ENCODE measurements at regions not wholly inside any gene's neighbourhood (a gene's known extent, or its start where the extent isn't known, plus 50 kb on each side); places are given as distances from the start of the nearest gene placed in this dataset.

DNA sequence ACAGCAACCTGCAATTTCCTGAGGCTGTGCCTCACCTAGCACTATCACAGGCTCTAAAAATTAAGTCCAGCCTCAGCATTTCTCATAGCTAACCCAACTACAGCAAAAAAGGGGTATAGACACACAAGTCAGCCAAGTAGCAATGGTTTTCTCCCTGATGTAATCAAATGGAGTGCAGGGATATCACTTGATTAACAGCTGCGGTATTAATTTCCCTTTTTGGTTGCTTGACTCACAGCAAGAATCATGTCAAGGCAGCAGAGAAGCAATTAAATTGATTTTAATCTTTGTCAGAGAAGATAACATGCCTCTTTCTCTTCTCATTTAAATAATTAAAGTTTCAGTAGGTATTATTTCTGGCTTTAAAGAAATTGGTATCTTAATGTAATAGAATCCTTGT is 278.9 kb downstream of the RWDD3 start:
- no peaks in the 10 kb centered on the region for H3K4me1 Mint-ChIP-seq (ENCODE audit: low read depth)
- H3K27me3 Mint-ChIP-seq = no peaks in the 10 kb centered on the region
- H3K9me3 Mint-ChIP-seq = peaks cover 4% of the 10 kb centered on the region
- Histone ChIP-seq H3K4me1 (ENCODE audit: insufficient read depth, low read length) (no peaks in the 10 kb centered on the region), H3K4me3 (ENCODE audit: low read length) (no peak overlapping the region), H3K27me3 (ENCODE audit: control insufficient read depth in 1 of 2, insufficient read depth in 2 of 2, low read length in 2 of 2) (no peaks in the 10 kb centered on the region), H3K9me3 (ENCODE audit: control insufficient read depth in 1 of 2, insufficient read depth in 1 of 2, low read length in 2 of 2) (no peaks in the 10 kb centered on the region), H3K36me3 (ENCODE audit: insufficient read depth, low read length) (no peaks in the 10 kb centered on the region), H3K27ac (ENCODE audit: low read depth in 1 of 2, low read length in 2 of 2) (no peak overlapping the region)
- CTCF ChIA-PET = no interaction called here
- H3K36me3 Mint-ChIP-seq (ENCODE audit: low read depth) = no peaks in the 10 kb centered on the region
- no peak for DNase-seq
- TF ChIP-seq, protein P1, sequence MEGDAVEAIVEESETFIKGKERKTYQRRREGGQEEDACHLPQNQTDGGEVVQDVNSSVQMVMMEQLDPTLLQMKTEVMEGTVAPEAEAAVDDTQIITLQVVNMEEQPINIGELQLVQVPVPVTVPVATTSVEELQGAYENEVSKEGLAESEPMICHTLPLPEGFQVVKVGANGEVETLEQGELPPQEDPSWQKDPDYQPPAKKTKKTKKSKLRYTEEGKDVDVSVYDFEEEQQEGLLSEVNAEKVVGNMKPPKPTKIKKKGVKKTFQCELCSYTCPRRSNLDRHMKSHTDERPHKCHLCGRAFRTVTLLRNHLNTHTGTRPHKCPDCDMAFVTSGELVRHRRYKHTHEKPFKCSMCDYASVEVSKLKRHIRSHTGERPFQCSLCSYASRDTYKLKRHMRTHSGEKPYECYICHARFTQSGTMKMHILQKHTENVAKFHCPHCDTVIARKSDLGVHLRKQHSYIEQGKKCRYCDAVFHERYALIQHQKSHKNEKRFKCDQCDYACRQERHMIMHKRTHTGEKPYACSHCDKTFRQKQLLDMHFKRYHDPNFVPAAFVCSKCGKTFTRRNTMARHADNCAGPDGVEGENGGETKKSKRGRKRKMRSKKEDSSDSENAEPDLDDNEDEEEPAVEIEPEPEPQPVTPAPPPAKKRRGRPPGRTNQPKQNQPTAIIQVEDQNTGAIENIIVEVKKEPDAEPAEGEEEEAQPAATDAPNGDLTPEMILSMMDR (IDR thresholded peaks at IDR 0.05) = no peak
- no peak for ATAC-seq (ENCODE audit: poor library complexity)
- H3K4me3 Mint-ChIP-seq = no peak overlapping the region
- intact Hi-C loops (cut with DNase I, micrococcal nuclease) = no loop called here
- POLR2A ChIA-PET = no interaction called here
- no peak overlapping the region for H3K27ac Mint-ChIP-seq

GRCh38 chr1:95517506-95517905 is 283.5 kb downstream of the RWDD3 start:
- Histone ChIP-seq H3K36me3 (ENCODE audit: insufficient read depth, low read length) (no peaks in the 10 kb centered on the region), H3K4me3 (ENCODE audit: low read length) (no peak overlapping the region), H3K27ac (ENCODE audit: low read depth in 1 of 2, low read length in 2 of 2) (no peak overlapping the region), H3K9me3 (ENCODE audit: control insufficient read depth in 1 of 2, insufficient read depth in 1 of 2, low read length in 2 of 2) (no peaks in the 10 kb centered on the region), H3K4me1 (ENCODE audit: insufficient read depth, low read length) (no peaks in the 10 kb centered on the region), H3K27me3 (ENCODE audit: control insufficient read depth in 1 of 2, insufficient read depth in 2 of 2, low read length in 2 of 2) (no peaks in the 10 kb centered on the region)
- Mint-ChIP-seq H3K9me3 (peaks cover 10% of the 10 kb centered on the region), H3K36me3 (ENCODE audit: low read depth) (no peaks in the 10 kb centered on the region), H3K4me1 (ENCODE audit: low read depth) (no peaks in the 10 kb centered on the region), H3K27me3 (no peaks in the 10 kb centered on the region), H3K27ac (no peak overlapping the region), H3K4me3 (no peak overlapping the region)
- ChIA-PET POLR2A (no interaction called here), CTCF (no interaction called here)
- DNase-seq (no peak), ATAC-seq (ENCODE audit: poor library complexity) (no peak)
- intact Hi-C loops (cut with DNase I, micrococcal nuclease) = no loop called here
- TF ChIP-seq, protein P1 (IDR thresholded peaks at IDR 0.05) = no peak

DNA sequence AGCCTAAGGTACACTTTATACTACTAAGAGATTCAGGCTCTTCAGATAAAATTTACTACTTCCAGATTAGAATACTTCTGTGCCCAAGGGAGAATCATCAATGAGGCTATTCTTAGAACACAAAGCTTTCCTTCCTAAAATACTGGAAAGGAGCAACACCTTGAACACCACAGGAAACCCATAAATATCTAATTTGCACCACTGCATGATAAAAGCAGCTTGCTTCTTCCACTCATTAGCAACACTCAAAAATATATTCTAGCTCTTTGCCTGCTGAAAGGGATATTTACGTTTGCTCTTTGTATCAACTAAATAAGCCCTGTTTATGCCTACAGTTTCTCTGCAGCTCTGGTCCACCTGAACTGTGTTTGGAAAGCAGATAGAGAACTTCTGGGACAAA is 284.3 kb downstream of the RWDD3 start:
- Mint-ChIP-seq H3K27ac (no peak overlapping the region), H3K27me3 (no peaks in the 10 kb centered on the region), H3K4me3 (no peak overlapping the region), H3K36me3 (ENCODE audit: low read depth) (no peaks in the 10 kb centered on the region), H3K4me1 (ENCODE audit: low read depth) (no peaks in the 10 kb centered on the region), H3K9me3 (peaks cover 14% of the 10 kb centered on the region)
- ChIA-PET POLR2A (no interaction called here), CTCF (no interaction called here)
- DNase-seq (no peak), ATAC-seq (ENCODE audit: poor library complexity) (no peak)
- TF ChIP-seq, protein P1 (IDR thresholded peaks at IDR 0.05) = no peak
- Histone ChIP-seq H3K4me1 (ENCODE audit: insufficient read depth, low read length) (no peaks in the 10 kb centered on the region), H3K27me3 (ENCODE audit: control insufficient read depth in 1 of 2, insufficient read depth in 2 of 2, low read length in 2 of 2) (no peaks in the 10 kb centered on the region), H3K36me3 (ENCODE audit: insufficient read depth, low read length) (no peaks in the 10 kb centered on the region), H3K27ac (ENCODE audit: low read depth in 1 of 2, low read length in 2 of 2) (no peak overlapping the region), H3K4me3 (ENCODE audit: low read length) (no peak overlapping the region), H3K9me3 (ENCODE audit: control insufficient read depth in 1 of 2, insufficient read depth in 1 of 2, low read length in 2 of 2) (peaks cover 0 to under 1% of the 10 kb centered on the region in 2 experiments)
- intact Hi-C loops (cut with DNase I, micrococcal nuclease) = no loop called here
